Right ventricle myocardium inferior (tissue), 1 donor: ENCODE measurements at regions not wholly inside any gene's neighbourhood (a gene's known extent, or its start where the extent isn't known, plus 50 kb on each side); places are given as distances from the start of the nearest gene placed in this dataset.
"Not testable (repeated sequence)": the region's sequence is repeated elsewhere in the genome, so short reads cannot be mapped to it uniquely, and the experiment has no call there.

Source experiments
- ATAC-seq: fragments of 200-7000 bp; cut with Tn5 transposase; one replicate; pipeline ENCODE4 v1.9.1; 2020; ENCODE audit warnings: mild to moderate bottlenecking, moderate library complexity
- DNase-seq: peaks from one replicate; pipeline ENCODE4 v3.0.0; 2021; ENCODE audit errors: missing footprints
- intact Hi-C: fragments of 100-400 bp; cut with DNase I; formaldehyde crosslinking; loops from one replicate; pipeline ENCODE4 v1.11.0; 2022
- donor health status: DM: no; HTN: yes; CAD: no; lungs with severe emphysema.

- peak; percentile 54 for ATAC-seq
- no peak for DNase-seq
- intact Hi-C loops: loop anchor here (1.0 to 2.0 kb wide), 2 partner anchors 342 to 528 kb away; no protein-coding TSS in a partner anchor
Observed at GRCh38 chr12:114508529-114509129, 102.7 kb upstream of the TBX5 start.

- DNase-seq: no peak
Observed at GRCh38 chr12:114506651-114507050, 100.7 kb upstream of the TBX5 start.

GRCh38 chr12:114504311-114504710 is 98.4 kb upstream of the TBX5 start:
- no peak for DNase-seq
- no peak for ATAC-seq
- intact Hi-C loops: no loop called here

More at GRCh38 chr12:114506651-114507050, 100.7 kb upstream of the TBX5 start:
- intact Hi-C loops: no loop called here
- no peak for ATAC-seq

- no peak for ATAC-seq
- intact Hi-C loops: no loop called here
- DNase-seq: no peak
Observed at GRCh38 chr12:114501474-114501807, 95.5 kb upstream of the TBX5 start.

- intact Hi-C loops: no loop called here
- ATAC-seq (no peak), DNase-seq (no peak)
Observed at GRCh38 chr12:114500775-114501473, 95.0 kb upstream of the TBX5 start.

GRCh38 chr12:114500131-114500530 is 94.2 kb upstream of the TBX5 start:
- intact Hi-C loops: no loop called here
- DNase-seq (no peak), ATAC-seq (no peak)

GRCh38 chr12:114499338-114499737 is 93.4 kb upstream of the TBX5 start:
- no peak for ATAC-seq
- intact Hi-C loops: no loop called here
- DNase-seq: no peak

GRCh38 chr12:114491916-114492315 is 86.0 kb upstream of the TBX5 start:
- intact Hi-C loops: no loop called here
- DNase-seq (no peak), ATAC-seq (no peak)

- ATAC-seq, DNase-seq, intact Hi-C loops: not testable (repeated sequence)
Observed at GRCh38 chr12:114484822-114485459, 79.0 kb upstream of the TBX5 start.

GRCh38 chr12:114483996-114484395 is 78.1 kb upstream of the TBX5 start:
- no peak for DNase-seq
- ATAC-seq: no peak
- intact Hi-C loops: no loop called here

- intact Hi-C loops: no loop called here
- DNase-seq: no peak
- ATAC-seq: no peak
Observed at GRCh38 chr12:114481200-114481535, 75.2 kb upstream of the TBX5 start.

GRCh38 chr12:114480337-114481199 is 74.6 kb upstream of the TBX5 start:
- DNase-seq (no peak), ATAC-seq (no peak)
- intact Hi-C loops: no loop called here

GRCh38 chr12:114479831-114480230 is 73.9 kb upstream of the TBX5 start:
- intact Hi-C loops: loop anchor here (5.0 to 10.0 kb wide), 3 partner anchors 73 to 233 kb away; partner anchors contain the start of gene TBX5
- ATAC-seq (no peak), DNase-seq (no peak)

- intact Hi-C loops: loop anchor here (5.0 to 10.0 kb wide), 3 partner anchors 72 to 232 kb away; partner anchors contain the start of gene TBX5
- no peak for ATAC-seq
- DNase-seq: no peak
Observed at GRCh38 chr12:114478865-114479264, 72.9 kb upstream of the TBX5 start.

GRCh38 chr12:114477989-114478395 is 72.0 kb upstream of the TBX5 start:
- intact Hi-C loops: loop anchor here (2.0 to 10.0 kb wide), 4 partner anchors 71 to 311 kb away; partner anchors contain the start of gene TBX5
- DNase-seq (no peak), ATAC-seq (no peak)

GRCh38 chr12:114476159-114476558 is 70.2 kb upstream of the TBX5 start:
- ATAC-seq: peak; percentile 48
- intact Hi-C loops: loop anchor here (2.0 to 10.0 kb wide), 4 partner anchors 69 to 309 kb away; partner anchors contain the start of gene TBX5

GRCh38 chr12:114473717-114474116 is 67.8 kb upstream of the TBX5 start:
- ATAC-seq: no peak
- no peak for DNase-seq
- intact Hi-C loops: loop anchor here (10.0 kb wide), 1 partner anchor 119 kb away; no protein-coding TSS in a partner anchor

More at GRCh38 chr12:114476159-114476558, 70.2 kb upstream of the TBX5 start:
- no peak for DNase-seq

GRCh38 chr12:114473018-114473417 is 67.1 kb upstream of the TBX5 start:
- intact Hi-C loops: loop anchor here (10.0 kb wide), 1 partner anchor 118 kb away; no protein-coding TSS in a partner anchor
- ATAC-seq (no peak), DNase-seq (no peak)

GRCh38 chr12:114457620-114458019 is 51.7 kb upstream of the TBX5 start:
- intact Hi-C loops: no loop called here
- no peak for ATAC-seq
- no peak for DNase-seq
